H9 (cell line): ENCODE measurements at regions not wholly inside any gene's neighbourhood (a gene's known extent, or its start where the extent isn't known, plus 50 kb on each side); places are given as distances from the start of the nearest gene placed in this dataset.

ENCODE experiments used
- DNase-seq: peaks from one replicate; pipeline ENCODE4 v3.0.0-alpha.2; 2017
- H2AFZ ChIP-seq: one replicate; pipeline ENCODE4 v1.6.1; 2013; ENCODE audit warnings: mild to moderate bottlenecking, low read length, control low read depth, moderate library complexity
- H2AK5ac ChIP-seq: 2 replicates; pipeline ENCODE4 v1.6.1; 2013; ENCODE audit warnings: low read length, control low read depth, mixed read lengths; ENCODE audit not compliant: insufficient read length
- H2BK120ac ChIP-seq: one replicate; pipeline ENCODE4 v1.6.1; 2013; ENCODE audit warnings: low read depth, mild to moderate bottlenecking, low read length, control low read depth, inconsistent platforms; ENCODE audit not compliant: poor library complexity, severe bottlenecking
- H2BK12ac ChIP-seq: 2 replicates; pipeline ENCODE4 v1.6.1; 2013; ENCODE audit warnings: low read length, control low read depth, mixed read lengths, low read depth; ENCODE audit not compliant: insufficient read length
- H2BK15ac ChIP-seq: 2 replicates; pipeline ENCODE4 v1.6.1; 2013; ENCODE audit warnings: low read depth, low read length, control low read depth
- H2BK20ac ChIP-seq: one replicate; pipeline ENCODE4 v1.6.1; 2013; ENCODE audit warnings: low read depth, mild to moderate bottlenecking, low read length, control low read depth, inconsistent platforms; ENCODE audit not compliant: poor library complexity, severe bottlenecking
- H2BK5ac ChIP-seq: 2 replicates; pipeline ENCODE4 v1.6.1; 2013; ENCODE audit warnings: low read length, control low read depth, mixed read lengths; ENCODE audit not compliant: insufficient read length
- H3K14ac ChIP-seq: 2 replicates; pipeline ENCODE4 v1.6.1; 2013; ENCODE audit warnings: low read length, control low read depth; ENCODE audit not compliant: insufficient read depth
- H3K18ac ChIP-seq: 2 replicates; pipeline ENCODE4 v1.6.1; 2013; ENCODE audit warnings: low read depth, mild to moderate bottlenecking, mixed read lengths, low read length, control low read depth; ENCODE audit not compliant: insufficient read length
- H3K23ac ChIP-seq: 2 replicates; pipeline ENCODE4 v1.6.1; 2013; ENCODE audit warnings: low read length, control low read depth, mixed read lengths, low read depth; ENCODE audit not compliant: insufficient read length
- H3K23me2 ChIP-seq: 2 replicates; pipeline ENCODE4 v1.6.1; 2013; ENCODE audit warnings: low read depth, mild to moderate bottlenecking, mixed read lengths, low read length, control low read depth; ENCODE audit not compliant: insufficient read length, poor library complexity, severe bottlenecking
- H3K27ac ChIP-seq: 2 replicates; pipeline ENCODE4 v1.5.1; 2013; ENCODE audit warnings: low read length, control low read depth, mixed read lengths, low read depth; ENCODE audit not compliant: insufficient read length
- H3K27me3 ChIP-seq: 2 replicates; pipeline ENCODE4 v1.6.1; 2013; ENCODE audit warnings: low read length, control low read depth, inconsistent platforms; ENCODE audit not compliant: insufficient read depth
- H3K4ac ChIP-seq: 2 replicates; pipeline ENCODE4 v1.6.1; 2013; ENCODE audit warnings: low read depth, mild to moderate bottlenecking, control low read depth, inconsistent platforms, low read length, moderate library complexity
- H3K4me1 ChIP-seq: 2 replicates; pipeline ENCODE4 v1.6.1; 2013; ENCODE audit warnings: low read length, control low read depth, inconsistent platforms; ENCODE audit not compliant: insufficient read depth
- H3K4me2 ChIP-seq: 2 replicates; pipeline ENCODE4 v1.6.1; 2013; ENCODE audit warnings: low read length, control low read depth, mixed read lengths; ENCODE audit not compliant: insufficient read length, insufficient read depth
- H3K56ac ChIP-seq: 2 replicates; pipeline ENCODE4 v1.6.1; 2013; ENCODE audit warnings: low read depth, mild to moderate bottlenecking, mixed read lengths, low read length, control low read depth; ENCODE audit not compliant: insufficient read length
- H3K79me1 ChIP-seq: 2 replicates; pipeline ENCODE4 v1.6.1; 2013; ENCODE audit warnings: low read depth, mild to moderate bottlenecking, moderate library complexity, low read length, control low read depth, inconsistent platforms; ENCODE audit not compliant: insufficient read depth, poor library complexity, severe bottlenecking
- H3K79me2 ChIP-seq: 2 replicates; pipeline ENCODE4 v1.6.1; 2013; ENCODE audit warnings: low read length, control low read depth, inconsistent platforms; ENCODE audit not compliant: insufficient read depth
- H3K9ac ChIP-seq: 2 replicates; pipeline ENCODE4 v1.6.1; 2013; ENCODE audit warnings: low read length, control low read depth, mixed read lengths; ENCODE audit not compliant: insufficient read length; ENCODE audit errors: extremely low read depth
- H3K9me3 ChIP-seq: one replicate; pipeline ENCODE4 v1.6.1; 2013; ENCODE audit warnings: low read depth, low read length, inconsistent platforms; ENCODE audit not compliant: control insufficient read depth
- H3T11ph ChIP-seq: one replicate; pipeline ENCODE4 v1.6.1; 2013; ENCODE audit warnings: mild to moderate bottlenecking, low read length, control low read depth, inconsistent platforms
- H4K20me1 ChIP-seq: one replicate; pipeline ENCODE4 v1.6.1; 2013; ENCODE audit not compliant: control insufficient read depth, insufficient read length, insufficient read depth
- H4K5ac ChIP-seq: 2 replicates; pipeline ENCODE4 v1.6.1; 2013; ENCODE audit warnings: low read depth, mild to moderate bottlenecking, mixed read lengths, low read length, control low read depth; ENCODE audit not compliant: insufficient read length
- H4K8ac ChIP-seq: replicated peaks from 2 replicates; pipeline ENCODE4 v1.6.1; 2013; ENCODE audit warnings: low read length, control low read depth, mixed read lengths, low read depth; ENCODE audit not compliant: insufficient read length
- H4K91ac ChIP-seq: 2 replicates; pipeline ENCODE4 v1.6.1; 2013; ENCODE audit warnings: low read depth, mild to moderate bottlenecking, moderate library complexity, mixed read lengths, low read length, control low read depth; ENCODE audit not compliant: insufficient read length
- H3K27ac Mint-ChIP-seq, 3 experiments: 2 replicates in 2 of 3; 3 replicates in 1 of 3; pipeline ENCODE4 v1.8.0; 2020 to 2021; ENCODE audit warnings: mixed read lengths in 3 of 3, mild to moderate bottlenecking in 1 of 3, moderate library complexity in 1 of 3
- H3K27me3 Mint-ChIP-seq: 2 replicates; pipeline ENCODE4 v1.8.0; 2021; ENCODE audit warnings: low read depth, mild to moderate bottlenecking, moderate library complexity, mixed read lengths
- H3K36me3 Mint-ChIP-seq, 3 experiments: 2 replicates in 2 of 3; 3 replicates in 1 of 3; pipeline ENCODE4 v1.8.0; 2020 to 2021; ENCODE audit warnings: low read depth in 3 of 3, mixed read lengths in 3 of 3; ENCODE audit not compliant: insufficient read depth in 1 of 3
- H3K4me1 Mint-ChIP-seq, 2 experiments: 2 replicates each; pipeline ENCODE4 v1.8.0; 2020; ENCODE audit warnings: mixed read lengths in 2 of 2
- H3K4me3 Mint-ChIP-seq, 2 experiments: 2 replicates in 1 of 2; 3 replicates in 1 of 2; pipeline ENCODE4 v1.8.0; 2020 to 2021; ENCODE audit warnings: mild to moderate bottlenecking in 2 of 2, mixed read lengths in 2 of 2, moderate library complexity in 1 of 2
- H3K9me3 Mint-ChIP-seq, 2 experiments: 2 replicates in 1 of 2; 3 replicates in 1 of 2; pipeline ENCODE4 v1.8.0; 2020; ENCODE audit warnings: mild to moderate bottlenecking in 2 of 2, mixed read lengths in 2 of 2, moderate library complexity in 1 of 2
- WGBS: extraction: QIAGEN DNeasy Blood & Tissue Kit; methylation state at CpG from one replicate; pipeline ENCODE4 v1.1.7; 2013; ENCODE audit warnings: missing lambda C conversion rate, low lambda C conversion rate, mixed read lengths; ENCODE audit not compliant: insufficient read length; ENCODE audit errors: extremely low coverage; 5-methylcytosine and 5-hydroxymethylcytosine counted together
- TF ChIP-seq, protein P1 (sequence below): fragments of 200-600 bp; sonication (generic); conservative IDR thresholded peaks from 3 replicates; pipeline ENCODE4 v1.8.0; 2021; ENCODE audit warnings: antibody characterized with exemption, mild to moderate bottlenecking

DNA sequence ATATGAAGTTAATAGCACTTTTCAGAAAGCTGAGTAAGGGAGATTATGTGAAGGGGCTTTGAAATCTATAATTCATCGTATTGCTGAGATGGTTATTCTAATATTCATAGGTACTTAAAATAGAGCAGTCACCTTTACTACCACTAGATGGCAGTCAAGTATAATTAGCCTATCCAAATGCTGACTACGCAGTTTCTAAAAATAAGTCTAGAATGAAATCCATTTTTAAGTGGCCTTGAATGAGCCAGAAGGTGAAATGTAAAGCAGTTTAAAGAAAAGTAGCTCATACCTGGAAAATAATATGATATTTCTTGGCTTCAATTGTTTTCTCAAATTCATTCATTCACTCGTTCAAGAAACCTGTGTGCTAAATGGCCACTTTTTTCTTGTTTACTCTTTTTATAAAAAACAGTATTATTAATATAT, 1277.1 kb downstream of the GATA3 start:
- TF ChIP-seq, protein P1, sequence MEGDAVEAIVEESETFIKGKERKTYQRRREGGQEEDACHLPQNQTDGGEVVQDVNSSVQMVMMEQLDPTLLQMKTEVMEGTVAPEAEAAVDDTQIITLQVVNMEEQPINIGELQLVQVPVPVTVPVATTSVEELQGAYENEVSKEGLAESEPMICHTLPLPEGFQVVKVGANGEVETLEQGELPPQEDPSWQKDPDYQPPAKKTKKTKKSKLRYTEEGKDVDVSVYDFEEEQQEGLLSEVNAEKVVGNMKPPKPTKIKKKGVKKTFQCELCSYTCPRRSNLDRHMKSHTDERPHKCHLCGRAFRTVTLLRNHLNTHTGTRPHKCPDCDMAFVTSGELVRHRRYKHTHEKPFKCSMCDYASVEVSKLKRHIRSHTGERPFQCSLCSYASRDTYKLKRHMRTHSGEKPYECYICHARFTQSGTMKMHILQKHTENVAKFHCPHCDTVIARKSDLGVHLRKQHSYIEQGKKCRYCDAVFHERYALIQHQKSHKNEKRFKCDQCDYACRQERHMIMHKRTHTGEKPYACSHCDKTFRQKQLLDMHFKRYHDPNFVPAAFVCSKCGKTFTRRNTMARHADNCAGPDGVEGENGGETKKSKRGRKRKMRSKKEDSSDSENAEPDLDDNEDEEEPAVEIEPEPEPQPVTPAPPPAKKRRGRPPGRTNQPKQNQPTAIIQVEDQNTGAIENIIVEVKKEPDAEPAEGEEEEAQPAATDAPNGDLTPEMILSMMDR, result peak; percentile 94
- no peak for DNase-seq

More for the DNA sequence above, 1277.1 kb downstream of the GATA3 start:
- H3K27me3 Mint-ChIP-seq, result no peaks in the 10 kb centered on the region
- H3K27me3 ChIP-seq, result no peaks in the 10 kb centered on the region
- no peak overlapping the region for H2BK5ac ChIP-seq
- H3K4me1 ChIP-seq, result no peaks in the 10 kb centered on the region
- H3K23ac ChIP-seq, result no peak overlapping the region
- H2BK120ac ChIP-seq, result no peak overlapping the region
- H4K91ac ChIP-seq, result no peak overlapping the region
- H2AK5ac ChIP-seq, result no peak overlapping the region
- no peak overlapping the region for H3T11ph ChIP-seq
- no peak overlapping the region for H4K5ac ChIP-seq
- no peak overlapping the region for H2BK12ac ChIP-seq
- no peak overlapping the region for H3K27ac Mint-ChIP-seq
- H2BK15ac ChIP-seq, result no peak overlapping the region
- no peak overlapping the region for H3K9ac ChIP-seq
- no peak overlapping the region for H3K14ac ChIP-seq
- no peak overlapping the region for H4K8ac ChIP-seq
- no peaks in the 10 kb centered on the region for H3K9me3 ChIP-seq
- H3K27ac ChIP-seq, result no peak overlapping the region
- no CpG with 5 or more reads among the region's 3 CpGs for WGBS
- H3K36me3 Mint-ChIP-seq, result peaks cover 0 to under 1% (median 0%) of the 10 kb centered on the region in 3 experiments; a peak in 3 of 7 replicates
- H3K4me3 Mint-ChIP-seq, result no peak overlapping the region
- no peaks in the 10 kb centered on the region for H3K79me2 ChIP-seq
- no peaks in the 10 kb centered on the region for H3K9me3 Mint-ChIP-seq
- H3K79me1 ChIP-seq, result no peaks in the 10 kb centered on the region
- no peaks in the 10 kb centered on the region for H3K23me2 ChIP-seq
- H4K20me1 ChIP-seq, result no peaks in the 10 kb centered on the region
- H2BK20ac ChIP-seq, result no peak overlapping the region
- no peak overlapping the region for H3K18ac ChIP-seq
- H3K4me1 Mint-ChIP-seq, result no peaks in the 10 kb centered on the region
- H2AFZ ChIP-seq, result no peak overlapping the region
- no peak overlapping the region for H3K56ac ChIP-seq
- no peak overlapping the region for H3K4ac ChIP-seq
- H3K4me2 ChIP-seq, result no peak overlapping the region
